Loucy (cell line): ENCODE measurements at regions not wholly inside any gene's neighbourhood (a gene's known extent, or its start where the extent isn't known, plus 50 kb on each side); places are given as distances from the start of the nearest gene placed in this dataset.
"Not testable (repeated sequence)": the region's sequence is repeated elsewhere in the genome, so short reads cannot be mapped to it uniquely, and the experiment has no call there.

Source experiments
- H2AFZ ChIP-seq: fragments of 200-600 bp; sonication (generic); 2 replicates; pipeline ENCODE4 v1.6.0; 2016; ENCODE audit warnings: antibody characterized with exemption, mild to moderate bottlenecking, low read length, moderate library complexity
- H3F3A ChIP-seq: fragments of 200-600 bp; 2 replicates; pipeline ENCODE4 v1.6.0; 2016; ENCODE audit warnings: antibody characterized with exemption, low read depth, mild to moderate bottlenecking
- H3K27me3 ChIP-seq: fragments of 200-600 bp; sonication (generic); 2 replicates; pipeline ENCODE4 v1.6.1; 2014; ENCODE audit warnings: low read length, mild to moderate bottlenecking; ENCODE audit not compliant: insufficient read depth, poor library complexity, severe bottlenecking
- H3K36me3 ChIP-seq: fragments of 200-600 bp; sonication (generic); 2 replicates; pipeline ENCODE4 v1.6.1; 2016; ENCODE audit warnings: low read length; ENCODE audit not compliant: insufficient read depth
- H3K4me1 ChIP-seq: fragments of 200-600 bp; sonication (generic); 2 replicates; pipeline ENCODE4 v1.5.1; 2014; ENCODE audit warnings: low read length, mild to moderate bottlenecking; ENCODE audit not compliant: insufficient read depth, poor library complexity, severe bottlenecking
- H3K4me2 ChIP-seq: fragments of 200-600 bp; sonication (generic); 2 replicates; pipeline ENCODE4 v1.6.0; 2014; ENCODE audit warnings: antibody characterized with exemption, low read length, low read depth, mild to moderate bottlenecking; ENCODE audit not compliant: poor library complexity, severe bottlenecking
- H3K4me3 ChIP-seq: fragments of 200-600 bp; sonication (generic); 2 replicates; pipeline ENCODE4 v1.5.1; 2014; ENCODE audit warnings: low read length, mild to moderate bottlenecking, mixed read lengths; ENCODE audit not compliant: poor library complexity, severe bottlenecking
- H3K79me2 ChIP-seq: fragments of 200-600 bp; sonication (generic); 2 replicates; pipeline ENCODE4 v1.6.1; 2014; ENCODE audit warnings: low read length; ENCODE audit not compliant: insufficient read depth
- H3K9ac ChIP-seq: fragments of 200-600 bp; sonication (generic); 2 replicates; pipeline ENCODE4 v1.6.0; 2014; ENCODE audit warnings: mild to moderate bottlenecking, low read depth, low read length, moderate library complexity; ENCODE audit not compliant: poor library complexity, severe bottlenecking
- H3K9me2 ChIP-seq: fragments of 200-600 bp; sonication (generic); replicated peaks from 2 replicates; pipeline ENCODE4 v1.6.1; 2016; ENCODE audit warnings: low read depth, low read length, mixed read lengths
- H3K9me3 ChIP-seq: fragments of 200-600 bp; sonication (generic); 2 replicates; pipeline ENCODE4 v1.6.1; 2014; ENCODE audit warnings: mild to moderate bottlenecking, antibody characterized with exemption, low read length, low read depth; ENCODE audit not compliant: insufficient read depth
- H4K20me1 ChIP-seq: fragments of 200-600 bp; sonication (generic); 2 replicates; pipeline ENCODE4 v1.6.0; 2014; ENCODE audit warnings: antibody characterized with exemption, low read length, mild to moderate bottlenecking; ENCODE audit not compliant: insufficient read depth, poor library complexity, severe bottlenecking
- CTCF ChIP-seq: fragments of 200-600 bp; sonication (generic); conservative IDR thresholded peaks from 2 replicates; pipeline ENCODE4 v1.5.1; 2014; ENCODE audit warnings: mild to moderate bottlenecking, antibody characterized with exemption, low read length
- EZH2phosphoT487 ChIP-seq: fragments of 200-600 bp; IDR thresholded peaks from 2 replicates; pipeline ENCODE4 v1.6.1; 2018; ENCODE audit warnings: antibody characterized with exemption, mild to moderate bottlenecking, moderate library complexity, borderline replicate concordance

- Histone ChIP-seq H3K36me3 (no peaks in the 10 kb centered on the region), H3K79me2 (no peaks in the 10 kb centered on the region), H3K4me3 (no peak overlapping the region), H3F3A (no peaks in the 10 kb centered on the region), H3K9me3 (no peaks in the 10 kb centered on the region), H4K20me1 (no peaks in the 10 kb centered on the region), H3K4me2 (no peak overlapping the region), H3K9ac (no peak overlapping the region), H2AFZ (no peak overlapping the region), H3K9me2 (no peaks in the 10 kb centered on the region), H3K27me3 (no peaks in the 10 kb centered on the region), H3K4me1 (no peaks in the 10 kb centered on the region)
- TF ChIP-seq EZH2phosphoT487 (no peak), CTCF (no peak)
These were observed 108.5 kb downstream of the HOXA1 start for GRCh38 chr7:26987338-26987737.

GRCh38 chr7:26978146-26978545 lies 113.8 kb upstream of the SKAP2 start:
- H3K4me1 ChIP-seq = no peaks in the 10 kb centered on the region
- no peak overlapping the region for H3K4me3 ChIP-seq
- H3K9me3 ChIP-seq = peaks cover 8% of the 10 kb centered on the region; the same call in 1 of the 2 replicates
- no peaks in the 10 kb centered on the region for H3K36me3 ChIP-seq
- no peaks in the 10 kb centered on the region for H3K9me2 ChIP-seq
- no peak overlapping the region for H3K4me2 ChIP-seq
- no peak for TF ChIP-seq EZH2phosphoT487
- H3K9ac ChIP-seq = no peak overlapping the region
- H4K20me1 ChIP-seq = no peaks in the 10 kb centered on the region
- no peaks in the 10 kb centered on the region for H3F3A ChIP-seq
- H2AFZ ChIP-seq = no peak overlapping the region
- no peaks in the 10 kb centered on the region for H3K79me2 ChIP-seq
- H3K27me3 ChIP-seq = no peaks in the 10 kb centered on the region

- Histone ChIP-seq H3K9ac (no peak overlapping the region), H3K36me3 (no peaks in the 10 kb centered on the region), H3F3A (no peaks in the 10 kb centered on the region), H3K79me2 (no peaks in the 10 kb centered on the region), H3K4me1 (no peaks in the 10 kb centered on the region), H3K4me2 (no peak overlapping the region), H3K9me3 (peaks cover 8% of the 10 kb centered on the region; the same call in 1 of the 2 replicates), H3K27me3 (no peaks in the 10 kb centered on the region), H2AFZ (peak overlapping the region; percentile 10; the same call in 1 of the 2 replicates), H3K9me2 (no peaks in the 10 kb centered on the region), H4K20me1 (no peaks in the 10 kb centered on the region), H3K4me3 (no peak overlapping the region)
- TF ChIP-seq CTCF (no peak), EZH2phosphoT487 (no peak)
These were observed 112.5 kb upstream of the SKAP2 start for GRCh38 chr7:26976840-26977239.

GRCh38 chr7:26971924-26972323 lies 107.5 kb upstream of the SKAP2 start:
- not testable (repeated sequence) for H4K20me1 ChIP-seq, H3K27me3 ChIP-seq, H3K9me2 ChIP-seq, H3K9ac ChIP-seq, H3F3A ChIP-seq, H3K36me3 ChIP-seq, H3K4me1 ChIP-seq, H3K4me3 ChIP-seq, H2AFZ ChIP-seq, H3K79me2 ChIP-seq, H3K4me2 ChIP-seq
- H3K9me3 ChIP-seq = peaks cover 15% of the 10 kb centered on the region; the same call in 1 of the 2 replicates
